DND-41 (cell line): ENCODE measurements at regions not wholly inside any gene's neighbourhood (a gene's known extent, or its start where the extent isn't known, plus 50 kb on each side); places are given as distances from the start of the nearest gene placed in this dataset.

ENCODE experiments used
- ATAC-seq: fragments of 200-7000 bp; cut with Tn5 transposase; 3 replicates; pipeline ENCODE4 v1.9.1; 2021; ENCODE audit warnings: low read depth; ENCODE audit not compliant: insufficient read depth
- DNase-seq: peaks from one replicate; pipeline ENCODE4 v3.0.0-alpha.2; 2020
- H2AFZ ChIP-seq: 2 replicates; pipeline ENCODE4 v1.6.0; 2012; ENCODE audit warnings: low read depth, low read length
- H3K27ac ChIP-seq: 2 replicates; pipeline ENCODE4 v1.5.1; 2012; ENCODE audit warnings: low read length, inconsistent platforms
- H3K27me3 ChIP-seq: fragments of 200-600 bp; sonication (generic); 2 replicates; pipeline ENCODE4 v1.6.0; 2012; ENCODE audit warnings: low read length, mild to moderate bottlenecking, inconsistent platforms; ENCODE audit not compliant: insufficient read depth, poor library complexity
- H3K36me3 ChIP-seq: 2 replicates; pipeline ENCODE4 v1.5.1; 2012; ENCODE audit warnings: low read length, inconsistent platforms; ENCODE audit not compliant: insufficient read depth
- H3K4me1 ChIP-seq: 2 replicates; pipeline ENCODE4 v1.5.1; 2012; ENCODE audit warnings: mild to moderate bottlenecking, low read length; ENCODE audit not compliant: insufficient read depth
- H3K4me2 ChIP-seq: 2 replicates; pipeline ENCODE4 v1.6.0; 2012; ENCODE audit warnings: mild to moderate bottlenecking, moderate library complexity, low read length, inconsistent platforms; ENCODE audit not compliant: insufficient read depth
- H3K4me3 ChIP-seq, 2 experiments: fragments of 200-600 bp in 1 of 2; shearing (Covaris generic) in 1 of 2; 2 replicates each; pipeline ENCODE4 v1.5.1; 2012 to 2016; ENCODE audit warnings: inconsistent platforms in 2 of 2, low read length in 2 of 2, mild to moderate bottlenecking in 2 of 2, low read depth in 1 of 2, moderate library complexity in 1 of 2
- H3K79me2 ChIP-seq: 2 replicates; pipeline ENCODE4 v1.6.0; 2012; ENCODE audit warnings: low read length, inconsistent platforms; ENCODE audit not compliant: insufficient read depth
- H3K9ac ChIP-seq: 2 replicates; pipeline ENCODE4 v1.6.0; 2012; ENCODE audit warnings: low read depth, mild to moderate bottlenecking, inconsistent platforms, low read length, moderate library complexity
- H3K9me3 ChIP-seq: 2 replicates; pipeline ENCODE4 v1.5.1; 2012; ENCODE audit warnings: low read length, moderate library complexity, mild to moderate bottlenecking, inconsistent platforms; ENCODE audit not compliant: insufficient read depth, severe bottlenecking
- H4K20me1 ChIP-seq: 2 replicates; pipeline ENCODE4 v1.6.0; 2012; ENCODE audit warnings: low read length; ENCODE audit not compliant: insufficient read depth
- CTCF ChIP-seq: IDR thresholded peaks from 2 replicates; pipeline ENCODE4 v1.5.1; 2012; ENCODE audit warnings: borderline replicate concordance, low read length, moderate library complexity, mild to moderate bottlenecking; ENCODE audit not compliant: poor library complexity, severe bottlenecking; ENCODE audit errors: extremely low read depth
- EZH2 ChIP-seq: IDR thresholded peaks from 3 replicates; pipeline ENCODE4 v1.6.1; 2012; ENCODE audit warnings: borderline replicate concordance, low read depth, mild to moderate bottlenecking, moderate library complexity, low read length, inconsistent platforms; ENCODE audit not compliant: severe bottlenecking

- Histone ChIP-seq H3K79me2 (no peaks in the 10 kb centered on the region), H3K9ac (no peak overlapping the region), H3K4me3 (no peak overlapping the region), H3K36me3 (no peaks in the 10 kb centered on the region), H3K27ac (no peak overlapping the region), H3K4me1 (no peaks in the 10 kb centered on the region), H4K20me1 (no peaks in the 10 kb centered on the region), H3K9me3 (peaks cover 3% of the 10 kb centered on the region), H2AFZ (no peak overlapping the region), H3K27me3 (no peaks in the 10 kb centered on the region), H3K4me2 (no peak overlapping the region)
- no peak for ATAC-seq
- DNase-seq = no peak
- TF ChIP-seq EZH2 (no peak), CTCF (no peak)
Observed at GRCh38 chr11:128209138-128209435, 378.3 kb downstream of the ETS1 start.

GRCh38 chr11:128208329-128209137 lies 378.8 kb downstream of the ETS1 start:
- Histone ChIP-seq H3K36me3 (no peaks in the 10 kb centered on the region), H3K79me2 (no peaks in the 10 kb centered on the region), H3K4me3 (no peak overlapping the region), H3K4me1 (no peaks in the 10 kb centered on the region), H3K9me3 (peaks cover 3% of the 10 kb centered on the region), H4K20me1 (no peaks in the 10 kb centered on the region), H2AFZ (no peak overlapping the region), H3K27me3 (no peaks in the 10 kb centered on the region), H3K9ac (no peak overlapping the region), H3K27ac (no peak overlapping the region), H3K4me2 (no peak overlapping the region)
- ATAC-seq (peak; percentile 50; the same call in 2 of the 3 replicates), DNase-seq (no peak)
- TF ChIP-seq EZH2 (no peak), CTCF (no peak)

- Histone ChIP-seq H2AFZ (no peak overlapping the region), H3K4me3 (no peak overlapping the region), H3K9me3 (peaks cover 3% of the 10 kb centered on the region), H3K27me3 (no peaks in the 10 kb centered on the region), H3K27ac (no peak overlapping the region), H3K79me2 (no peaks in the 10 kb centered on the region), H3K9ac (no peak overlapping the region), H3K36me3 (no peaks in the 10 kb centered on the region), H4K20me1 (no peaks in the 10 kb centered on the region), H3K4me2 (no peak overlapping the region), H3K4me1 (no peaks in the 10 kb centered on the region)
- TF ChIP-seq EZH2 (no peak), CTCF (no peak)
- DNase-seq (no peak), ATAC-seq (no peak)
Observed at GRCh38 chr11:128207861-128208321, 379.5 kb downstream of the ETS1 start.

GRCh38 chr11:128206461-128206860 lies 380.9 kb downstream of the ETS1 start:
- TF ChIP-seq CTCF (no peak), EZH2 (no peak)
- Histone ChIP-seq H3K4me2 (no peak overlapping the region), H3K79me2 (no peaks in the 10 kb centered on the region), H3K27me3 (no peaks in the 10 kb centered on the region), H3K4me1 (no peaks in the 10 kb centered on the region), H3K4me3 (no peak overlapping the region), H4K20me1 (no peaks in the 10 kb centered on the region), H3K36me3 (no peaks in the 10 kb centered on the region), H3K9ac (no peak overlapping the region), H3K27ac (no peak overlapping the region), H3K9me3 (peaks cover 3% of the 10 kb centered on the region), H2AFZ (no peak overlapping the region)
- ATAC-seq (no peak), DNase-seq (no peak)
